Left lung (tissue), 4 donors: ENCODE measurements at regions not wholly inside any gene's neighbourhood (a gene's known extent, or its start where the extent isn't known, plus 50 kb on each side); places are given as distances from the start of the nearest gene placed in this dataset.

Experiments used
- ATAC-seq: fragments of 200-7000 bp; cut with Tn5 transposase; one replicate; pipeline ENCODE4 v1.9.1; 2020; ENCODE audit warnings: moderate library complexity
- DNase-seq, 4 donors: peaks; one replicate each; pipeline ENCODE4 v3.0.0-alpha.2; 2013 to 2020
- H3K27ac ChIP-seq, 2 donors: fragments of 200-600 bp; sonication (generic) in 1 of 2; one replicate each; pipeline versions ENCODE4 v1.5.0 to v1.8.0; 2020 to 2021
- H3K27me3 ChIP-seq, 2 donors: fragments of 200-600 bp; sonication (generic) in 1 of 2; one replicate each; pipeline versions ENCODE4 v1.5.0 to v1.8.0; 2020 to 2021
- H3K36me3 ChIP-seq, 2 donors: fragments of 200-600 bp; sonication (generic) in 1 of 2; one replicate each; pipeline versions ENCODE4 v1.5.0 to v1.8.0; 2020 to 2021
- H3K4me1 ChIP-seq, 2 donors: fragments of 200-600 bp; one replicate each; pipeline ENCODE4 v1.8.0; 2021
- H3K4me3 ChIP-seq, 2 donors: fragments of 200-600 bp; sonication (generic) in 1 of 2; one replicate each; pipeline versions ENCODE4 v1.5.0 to v1.8.0; 2020 to 2021; ENCODE audit warnings: mild to moderate bottlenecking in 1 of 2
- H3K9me3 ChIP-seq, 2 donors: fragments of 200-600 bp; sonication (generic) in 1 of 2; one replicate each; pipeline versions ENCODE4 v1.5.0 to v1.8.0; 2020 to 2021
- CTCF ChIP-seq, 2 donors: fragments of 200-600 bp; sonication (generic) in 1 of 2; IDR thresholded peaks; one replicate each; pipeline versions ENCODE4 v1.5.0 to v1.8.0; 2021; ENCODE audit warnings: antibody characterized with exemption in 2 of 2
- intact Hi-C, 2 donors: fragments of 100-400 bp; cut with DNase I; formaldehyde crosslinking; loops; one replicate each; pipeline versions ENCODE4 v1.11.2 to v1.14.2; 2022
- donor health status: DM: no; HTN: yes; CAD: no.
- donor health status: DM: no; HTN: no; CAD: no.

- Histone ChIP-seq H3K36me3 (peaks cover 0 to 31% of the 10 kb centered on the region in 2 donors), H3K4me1 (peaks cover 34 to 68% of the 10 kb centered on the region in 2 donors), H3K27me3 (no peaks in the 10 kb centered on the region), H3K9me3 (no peaks in the 10 kb centered on the region), H3K27ac (peak overlapping the region; percentile 94 to 99), H3K4me3 (peak overlapping the region; percentile 47 to 59)
- ATAC-seq (peak; percentile 76), DNase-seq (peak; percentile 94 to 98 (median 95))
- intact Hi-C loops: loop anchor here in 1 of 2 donors (5.0 kb wide), 1 partner anchor 111 kb away; no protein-coding TSS in a partner anchor
- no peak for TF ChIP-seq CTCF (IDR thresholded peaks at IDR 0.05)
Observed at GRCh38 chr9:129496473-129497004, 124.4 kb downstream of the C9orf50 start.

- Histone ChIP-seq H3K36me3 (peaks cover 0 to 31% of the 10 kb centered on the region in 2 donors), H3K4me3 (peak overlapping the region; percentile 47 to 59), H3K27ac (peak overlapping the region; percentile 94 to 99), H3K4me1 (peaks cover 41 to 74% of the 10 kb centered on the region in 2 donors), H3K27me3 (no peaks in the 10 kb centered on the region), H3K9me3 (no peaks in the 10 kb centered on the region)
- peak; percentile 81 for ATAC-seq
- no peak for TF ChIP-seq CTCF (IDR thresholded peaks at IDR 0.05)
- intact Hi-C loops: loop anchor here in 1 of 2 donors (5.0 kb wide), 1 partner anchor 111 kb away; no protein-coding TSS in a partner anchor
- peak; percentile 89 to 96 (median 94) for DNase-seq
Observed at GRCh38 chr9:129495620-129496472, 125.1 kb downstream of the C9orf50 start.

GRCh38 chr9:129494113-129494789 lies 126.7 kb downstream of the C9orf50 start:
- DNase-seq (peak in 1 of 4 donors; percentile 70), ATAC-seq (peak; percentile 16)
- peaks cover 0 to 24% of the 10 kb centered on the region in 2 donors for H3K36me3 ChIP-seq
- H3K4me3 ChIP-seq: peak overlapping the region in 1 of 2 donors; percentile 59
- no peak for TF ChIP-seq CTCF (IDR thresholded peaks at IDR 0.05)
- H3K27ac ChIP-seq: peak overlapping the region; percentile 94 to 99
- intact Hi-C loops: no loop called here
- H3K4me1 ChIP-seq: peaks cover 53 to 90% of the 10 kb centered on the region in 2 donors
- H3K27me3 ChIP-seq: no peaks in the 10 kb centered on the region
- no peaks in the 10 kb centered on the region for H3K9me3 ChIP-seq

GRCh38 chr9:129493706-129494047 lies 127.2 kb downstream of the C9orf50 start:
- Histone ChIP-seq H3K4me3 (no peak overlapping the region), H3K27ac (peak overlapping the region; percentile 94 to 99), H3K36me3 (peaks cover 0 to 24% of the 10 kb centered on the region in 2 donors), H3K9me3 (no peaks in the 10 kb centered on the region), H3K27me3 (no peaks in the 10 kb centered on the region), H3K4me1 (peaks cover 51 to 92% of the 10 kb centered on the region in 2 donors)
- DNase-seq (no peak), ATAC-seq (no peak)
- intact Hi-C loops: no loop called here
- no peak for TF ChIP-seq CTCF (IDR thresholded peaks at IDR 0.05)
